ENCODE measurements at regions not wholly inside any gene's neighbourhood (a gene's known extent, or its start where the extent isn't known, plus 50 kb on each side); places are given as distances from the start of the nearest gene placed in this dataset.

GRCh38 chr7:41449694-41450093 is 253.2 kb downstream of the INHBA start:
- DNase-seq (ENCODE audit: low read depth in 1 of 2, low spot score in 2 of 2), result no peak
- Histone ChIP-seq H3K14ac (ENCODE audit: insufficient read length) (no peak overlapping the region), H3K79me1 (ENCODE audit: low read depth, low read length) (no peaks in the 10 kb centered on the region), H2BK5ac (ENCODE audit: low read depth, low read length) (no peak overlapping the region), H3K4me3 (ENCODE audit: extremely low read depth in 1 of 4, insufficient read depth in 2 of 4, low read depth in 3 of 4, low read length in 4 of 4) (no peak overlapping the region), H2AK5ac (ENCODE audit: low read depth, low read length) (no peak overlapping the region), H2BK15ac (ENCODE audit: low read length) (no peak overlapping the region), H4K91ac (replicated peaks; ENCODE audit: insufficient read length, low read length) (no peak overlapping the region), H4K8ac (ENCODE audit: extremely low read depth, insufficient read depth, low read length) (no peak overlapping the region), H2BK20ac (ENCODE audit: low read length) (no peak overlapping the region), H2BK120ac (replicated peaks; ENCODE audit: low read depth, low read length) (no peak overlapping the region), H4K5ac (ENCODE audit: insufficient read length, low read depth, low read length) (no peak overlapping the region), H4K20me1 (replicated peaks in 1 of 2; ENCODE audit: control insufficient read depth in 1 of 2, insufficient read depth in 2 of 2, low read length in 2 of 2) (no peaks in the 10 kb centered on the region), H3K4ac (replicated peaks; ENCODE audit: insufficient read length, low read depth, low read length) (no peak overlapping the region), H2BK12ac (ENCODE audit: low read depth, low read length) (no peak overlapping the region), H3K79me2 (ENCODE audit: control insufficient read depth in 1 of 2, insufficient read depth in 2 of 2, low read length in 2 of 2) (no peaks in the 10 kb centered on the region), H3K23ac (ENCODE audit: insufficient read length) (no peak overlapping the region), H3K56ac (replicated peaks; ENCODE audit: insufficient read length, low read depth, low read length) (no peak overlapping the region), H3K36me3 (ENCODE audit: control insufficient read depth in 2 of 4, insufficient read depth in 4 of 4, low read length in 3 of 4) (no peaks in the 10 kb centered on the region), H2AFZ (ENCODE audit: low read length) (no peak overlapping the region), H3K23me2 (ENCODE audit: low read depth, low read length) (no peaks in the 10 kb centered on the region), H3K4me2 (ENCODE audit: insufficient read depth in 1 of 2, low read depth in 2 of 2, low read length in 2 of 2) (no peak overlapping the region), H3K27ac (ENCODE audit: low read depth, low read length) (no peak overlapping the region), H3K9me3 (ENCODE audit: insufficient read depth in 2 of 2, low read depth in 1 of 2, low read length in 1 of 2) (no peaks in the 10 kb centered on the region), H3K9ac (replicated peaks in 1 of 4; ENCODE audit: extremely low read depth in 1 of 4, low read depth in 3 of 4, low read length in 3 of 4) (no peak overlapping the region), H3K18ac (ENCODE audit: extremely low read depth, low read length) (no peak overlapping the region), H3K4me1 (replicated peaks in 1 of 4; ENCODE audit: control insufficient read depth in 3 of 4, insufficient read depth in 4 of 4, low read length in 3 of 4) (peaks cover 0 to 4% (median 3%) of the 10 kb centered on the region in 4 experiments; a peak in 4 of 7 replicates), H3K27me3 (replicated peaks in 1 of 4; ENCODE audit: control insufficient read depth in 3 of 4, extremely low read depth in 1 of 4, insufficient read depth in 3 of 4, low read length in 3 of 4) (peaks cover 0 to 1% (median 0%) of the 10 kb centered on the region in 4 experiments; a peak in 1 of 7 replicates)
- no peak for FAIRE-seq
- ChIA-PET POLR2A (ENCODE audit: partially characterized antibody) (no interaction called here), CTCF (ENCODE audit: partially characterized antibody) (no interaction called here)
- WGBS, 2 experiments (ENCODE audit: extremely low coverage in 1 of 2, insufficient coverage in 1 of 2, insufficient read length in 1 of 2, insufficient replicate concordance in 2 of 2, low coverage in 1 of 2, low lambda C conversion rate in 2 of 2, missing lambda C conversion rate in 1 of 2), result 92% methylated on average over 5 of the region's 5 CpGs; no CpG with 5 or more reads in 1 of the 2 experiments
- no peak for TF ChIP-seq CHD1 (IDR thresholded peaks at IDR 0.05; ENCODE audit: low read depth, low read length)
